ENCODE measurements at regions not wholly inside any gene's neighbourhood (a gene's known extent, or its start where the extent isn't known, plus 50 kb on each side); places are given as distances from the start of the nearest gene placed in this dataset.

DNA sequence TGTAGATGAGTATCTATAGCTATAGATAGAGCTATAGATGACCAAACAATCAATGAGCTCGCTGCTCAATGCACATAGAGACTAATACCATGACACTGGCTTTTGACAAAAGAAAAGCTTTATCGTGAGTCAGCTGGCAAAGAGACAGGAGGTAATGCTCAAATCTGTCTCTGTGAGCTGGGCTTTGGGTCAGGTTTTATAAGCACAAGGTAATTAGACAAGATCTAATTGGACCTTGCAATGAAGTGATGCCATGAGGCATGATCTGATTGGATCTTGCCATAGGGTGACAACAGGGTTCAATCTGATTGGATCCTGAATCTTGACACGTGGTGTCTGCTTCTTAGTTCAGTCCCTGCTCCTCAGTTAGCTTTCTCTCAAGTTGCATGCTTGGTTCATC lies 180.7 kb upstream of the MXRA5 start:
- no peak overlapping the region for H3K27ac ChIP-seq (replicated peaks)
- intact Hi-C loops (cut with micrococcal nuclease): no loop called here
- no peak for DNase-seq
- no peak overlapping the region for H3K4me3 ChIP-seq
- H3K4me1 ChIP-seq: no peaks in the 10 kb centered on the region
- H3K36me3 ChIP-seq: no peaks in the 10 kb centered on the region
- H3K9me3 ChIP-seq (replicated peaks): no peaks in the 10 kb centered on the region
- no peaks in the 10 kb centered on the region for H3K27me3 ChIP-seq (ENCODE audit: low read depth)
- TF ChIP-seq, protein P1, sequence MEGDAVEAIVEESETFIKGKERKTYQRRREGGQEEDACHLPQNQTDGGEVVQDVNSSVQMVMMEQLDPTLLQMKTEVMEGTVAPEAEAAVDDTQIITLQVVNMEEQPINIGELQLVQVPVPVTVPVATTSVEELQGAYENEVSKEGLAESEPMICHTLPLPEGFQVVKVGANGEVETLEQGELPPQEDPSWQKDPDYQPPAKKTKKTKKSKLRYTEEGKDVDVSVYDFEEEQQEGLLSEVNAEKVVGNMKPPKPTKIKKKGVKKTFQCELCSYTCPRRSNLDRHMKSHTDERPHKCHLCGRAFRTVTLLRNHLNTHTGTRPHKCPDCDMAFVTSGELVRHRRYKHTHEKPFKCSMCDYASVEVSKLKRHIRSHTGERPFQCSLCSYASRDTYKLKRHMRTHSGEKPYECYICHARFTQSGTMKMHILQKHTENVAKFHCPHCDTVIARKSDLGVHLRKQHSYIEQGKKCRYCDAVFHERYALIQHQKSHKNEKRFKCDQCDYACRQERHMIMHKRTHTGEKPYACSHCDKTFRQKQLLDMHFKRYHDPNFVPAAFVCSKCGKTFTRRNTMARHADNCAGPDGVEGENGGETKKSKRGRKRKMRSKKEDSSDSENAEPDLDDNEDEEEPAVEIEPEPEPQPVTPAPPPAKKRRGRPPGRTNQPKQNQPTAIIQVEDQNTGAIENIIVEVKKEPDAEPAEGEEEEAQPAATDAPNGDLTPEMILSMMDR (IDR thresholded peaks at IDR 0.05; ENCODE audit: borderline replicate concordance): no peak

DNA sequence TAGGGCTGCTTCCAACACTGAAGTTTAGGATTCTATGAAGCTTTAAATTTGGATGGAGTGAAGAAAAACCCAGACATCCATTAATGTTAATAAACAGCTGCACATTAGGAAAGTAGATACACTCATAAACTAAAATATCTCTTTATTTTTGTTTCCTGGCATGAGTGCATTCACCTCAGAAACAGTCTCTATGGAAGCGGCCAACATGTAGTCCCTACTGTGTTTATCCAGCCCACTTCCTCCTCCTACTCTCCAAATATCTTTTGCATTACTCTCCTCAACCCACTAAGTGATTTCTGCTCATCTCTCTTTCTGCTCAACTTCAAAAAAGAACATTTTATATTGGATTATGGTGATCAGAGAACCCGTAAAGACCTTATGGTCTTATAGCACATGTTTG lies 180.3 kb upstream of the MXRA5 start:
- no peaks in the 10 kb centered on the region for H3K36me3 ChIP-seq
- H3K9me3 ChIP-seq (replicated peaks): no peaks in the 10 kb centered on the region
- H3K27ac ChIP-seq (replicated peaks): no peak overlapping the region
- TF ChIP-seq, protein P1 (IDR thresholded peaks at IDR 0.05; ENCODE audit: borderline replicate concordance): no peak
- no peaks in the 10 kb centered on the region for H3K4me1 ChIP-seq
- no peak for DNase-seq
- no peaks in the 10 kb centered on the region for H3K27me3 ChIP-seq (ENCODE audit: low read depth)
- no peak overlapping the region for H3K4me3 ChIP-seq
- intact Hi-C loops (cut with micrococcal nuclease): no loop called here

DNA sequence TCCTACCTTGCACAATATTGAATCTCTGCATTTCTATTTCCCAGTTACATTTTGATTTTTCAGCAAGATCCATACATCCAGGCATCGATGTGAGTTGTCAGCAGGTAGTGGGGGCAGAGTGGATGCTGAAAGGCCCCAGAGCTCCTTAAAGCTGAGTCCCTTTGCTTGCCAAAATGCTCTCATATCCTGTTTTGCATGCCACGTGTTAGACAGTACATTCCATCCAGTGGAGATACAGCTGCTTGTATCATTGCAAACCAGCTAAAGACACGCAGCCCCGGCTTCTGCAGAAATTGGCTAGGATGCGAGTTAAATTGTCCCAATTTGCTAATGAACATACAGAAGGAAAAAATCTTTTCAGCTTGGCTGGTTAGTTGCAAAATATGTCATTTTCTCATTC lies 179.6 kb upstream of the MXRA5 start:
- TF ChIP-seq, protein P1 (IDR thresholded peaks at IDR 0.05; ENCODE audit: borderline replicate concordance): no peak
- H3K36me3 ChIP-seq: no peaks in the 10 kb centered on the region
- H3K9me3 ChIP-seq (replicated peaks): no peaks in the 10 kb centered on the region
- no peak for DNase-seq
- intact Hi-C loops (cut with micrococcal nuclease): no loop called here
- no peak overlapping the region for H3K27ac ChIP-seq (replicated peaks)
- H3K4me3 ChIP-seq: no peak overlapping the region
- no peaks in the 10 kb centered on the region for H3K27me3 ChIP-seq (ENCODE audit: low read depth)
- H3K4me1 ChIP-seq: no peaks in the 10 kb centered on the region

DNA sequence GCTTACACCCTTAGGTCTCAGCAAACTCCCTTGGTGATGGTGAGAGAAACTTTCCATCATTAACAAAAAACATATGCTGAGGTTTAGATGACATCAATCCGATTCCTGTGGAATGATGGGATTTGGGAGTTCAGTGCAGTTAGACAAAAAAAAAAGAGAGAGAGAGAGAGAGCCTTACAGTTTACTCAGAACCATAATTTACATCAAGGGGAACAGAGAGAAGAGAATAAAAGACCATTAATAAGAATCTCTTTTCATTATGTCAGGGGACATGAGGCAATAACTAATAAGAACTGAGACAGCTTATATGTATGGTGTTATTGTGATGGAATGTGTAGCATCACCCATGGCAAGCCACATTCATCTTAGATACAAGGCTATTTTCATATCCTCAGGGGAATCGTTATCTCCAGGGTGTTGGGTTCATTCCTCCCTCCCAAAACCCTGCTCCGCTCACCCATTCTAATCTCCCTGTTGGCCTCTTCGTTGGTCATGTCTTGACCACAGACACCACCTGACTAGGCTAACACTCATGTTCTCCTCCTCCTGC lies 175.7 kb upstream of the MXRA5 start:
- Histone ChIP-seq H3K4me1 (no peaks in the 10 kb centered on the region), H3K27ac (replicated peaks) (no peak overlapping the region), H3K36me3 (no peaks in the 10 kb centered on the region), H3K27me3 (ENCODE audit: low read depth) (no peaks in the 10 kb centered on the region), H3K9me3 (replicated peaks) (no peaks in the 10 kb centered on the region), H3K4me3 (no peak overlapping the region)
- DNase-seq: no peak
- intact Hi-C loops (cut with micrococcal nuclease): no loop called here
- TF ChIP-seq, protein P1 (IDR thresholded peaks at IDR 0.05; ENCODE audit: borderline replicate concordance): no peak

DNA sequence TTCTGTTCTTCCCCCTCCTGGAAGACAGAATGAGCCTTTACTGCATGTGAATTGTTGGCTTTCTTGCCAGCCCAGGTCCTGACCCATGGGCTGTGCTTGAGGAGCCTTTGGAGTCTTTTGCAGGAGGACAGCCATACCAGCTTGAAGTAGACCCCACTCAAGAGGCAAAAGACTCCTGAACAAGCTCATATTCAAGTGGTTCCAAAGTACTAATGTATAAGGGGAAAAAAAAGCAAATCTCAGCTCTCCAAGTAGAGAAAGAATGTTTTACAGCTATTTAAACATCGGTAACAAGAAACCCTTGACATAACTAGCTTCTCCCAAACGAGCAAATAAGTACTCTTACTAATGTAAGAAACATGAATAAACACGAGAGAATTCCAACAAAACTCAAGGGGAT lies 174.9 kb upstream of the MXRA5 start:
- TF ChIP-seq, protein P1 (IDR thresholded peaks at IDR 0.05; ENCODE audit: borderline replicate concordance): no peak
- H3K27ac ChIP-seq (replicated peaks): no peak overlapping the region
- DNase-seq: no peak
- no peaks in the 10 kb centered on the region for H3K36me3 ChIP-seq
- H3K4me3 ChIP-seq: no peak overlapping the region
- no peaks in the 10 kb centered on the region for H3K27me3 ChIP-seq (ENCODE audit: low read depth)
- H3K9me3 ChIP-seq (replicated peaks): no peaks in the 10 kb centered on the region
- no peaks in the 10 kb centered on the region for H3K4me1 ChIP-seq
- intact Hi-C loops (cut with micrococcal nuclease): no loop called here

DNA sequence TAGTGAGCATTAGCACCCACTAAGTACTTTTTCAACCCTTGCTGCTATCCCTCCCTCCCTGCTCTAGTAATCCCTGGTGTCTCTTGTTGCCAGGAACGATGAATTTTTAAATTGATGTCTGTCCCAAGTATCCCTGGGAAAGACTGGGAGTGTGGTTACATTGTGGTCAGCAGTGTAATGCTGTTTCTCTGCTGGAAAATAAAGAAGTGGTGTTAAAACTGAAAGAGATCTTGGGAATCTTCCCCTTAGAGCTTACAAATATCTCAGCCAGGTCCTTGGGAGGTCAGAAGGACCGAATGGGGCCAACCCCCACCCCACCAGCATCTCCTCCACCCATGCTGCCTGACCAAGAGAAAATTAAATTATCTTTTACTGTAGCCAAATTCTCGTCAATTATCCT lies 174.5 kb upstream of the MXRA5 start:
- no peak overlapping the region for H3K27ac ChIP-seq (replicated peaks)

More for the DNA sequence above, 174.5 kb upstream of the MXRA5 start:
- H3K4me1 ChIP-seq: no peaks in the 10 kb centered on the region
- TF ChIP-seq, protein P1 (IDR thresholded peaks at IDR 0.05; ENCODE audit: borderline replicate concordance): no peak
- H3K36me3 ChIP-seq: no peaks in the 10 kb centered on the region
- no peak for DNase-seq
- intact Hi-C loops (cut with micrococcal nuclease): no loop called here
- no peak overlapping the region for H3K4me3 ChIP-seq
- H3K9me3 ChIP-seq (replicated peaks): no peaks in the 10 kb centered on the region
- H3K27me3 ChIP-seq (ENCODE audit: low read depth): no peaks in the 10 kb centered on the region
